Gastrocnemius medialis (tissue), 4 donors: ENCODE measurements at regions not wholly inside any gene's neighbourhood (a gene's known extent, or its start where the extent isn't known, plus 50 kb on each side); places are given as distances from the start of the nearest gene placed in this dataset.

ENCODE experiments used
- CTCF ChIP-seq, 5 experiments: fragments of 450-650 bp in 3 of 5; fragments of 200-600 bp in 2 of 5; sonication (generic) in 2 of 5; IDR thresholded peaks in 4 of 5; conservative IDR thresholded peaks in 1 of 5; 1 replicate in 4 of 5; 2 replicates in 1 of 5; pipeline ENCODE4 v1.5.1; 2016 to 2019; ENCODE audit warnings: antibody characterized with exemption in 5 of 5, mild to moderate bottlenecking in 3 of 5, moderate library complexity in 3 of 5
- POLR2A ChIP-seq, 2 donors: fragments of 450-650 bp; IDR thresholded peaks; one replicate each; pipeline ENCODE4 v1.6.1; 2017; ENCODE audit warnings: antibody characterized with exemption in 2 of 2, mild to moderate bottlenecking in 2 of 2, moderate library complexity in 2 of 2

DNA sequence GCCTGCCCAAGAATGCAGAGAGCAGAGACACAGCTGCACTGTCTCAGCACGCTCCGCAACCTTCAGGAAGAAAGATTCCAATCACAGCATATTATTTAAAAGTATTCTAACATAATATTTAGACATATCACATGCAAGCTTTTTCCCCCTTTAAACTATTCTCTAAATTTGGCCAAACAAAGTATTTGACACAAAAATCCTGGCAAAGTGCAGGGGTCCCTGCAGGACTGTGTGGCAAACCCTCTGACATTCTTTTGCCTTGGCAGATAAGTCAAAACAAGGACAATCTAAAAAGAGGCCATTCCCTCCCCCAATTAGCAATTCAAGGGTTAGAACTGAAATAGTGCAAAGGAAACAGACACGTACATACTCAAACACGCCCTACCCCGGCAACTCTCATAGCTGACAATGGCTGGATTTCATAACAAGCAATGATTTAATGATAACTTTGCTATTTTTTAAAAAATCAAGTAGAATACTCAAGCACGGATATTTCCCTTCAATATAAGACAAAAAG lies 225.3 kb downstream of the MRPL39 start:
- TF ChIP-seq CTCF (IDR thresholded peaks at IDR 0.05 in 4 of 5, conservative IDR thresholded peaks at IDR 0.05 in 1 of 5): no peak
- TF ChIP-seq POLR2A (IDR thresholded peaks at IDR 0.05): no peak
